ENCODE measurements at regions not wholly inside any gene's neighbourhood (a gene's known extent, or its start where the extent isn't known, plus 50 kb on each side); places are given as distances from the start of the nearest gene placed in this dataset.

GRCh38 chr5:124948754-124949275 lies 202.4 kb upstream of the ZNF608 start (continued):
- TF ChIP-seq ZBTB33 (IDR thresholded peaks at IDR 0.05) = no peak

- H3K27me3 ChIP-seq (ENCODE audit: control insufficient read depth in 4 of 4, insufficient read depth in 4 of 4, low read length in 3 of 4) = no peaks in the 10 kb centered on the region
- no peaks in the 10 kb centered on the region for H3K9me3 ChIP-seq (ENCODE audit: control insufficient read depth in 4 of 4, low read length in 3 of 4)
- no peak overlapping the region for H3K27ac ChIP-seq (ENCODE audit: low read depth in 1 of 2, low read length in 2 of 2)
- no peak overlapping the region for H3K9ac ChIP-seq (ENCODE audit: low read depth in 1 of 2, low read length in 2 of 2)
- DNase-seq (ENCODE audit: low spot score) = no peak
- no peaks in the 10 kb centered on the region for H3K4me1 ChIP-seq (ENCODE audit: control insufficient read depth in 4 of 4, insufficient read depth in 4 of 4, low read length in 3 of 4)
- TF ChIP-seq RAD21 (IDR thresholded peaks at IDR 0.05) (no peak), RXRA (IDR thresholded peaks at IDR 0.05) (no peak), YY1 (IDR thresholded peaks at IDR 0.05) (no peak), ZBTB33 (IDR thresholded peaks at IDR 0.05) (no peak), HNF4G (IDR thresholded peaks at IDR 0.05) (no peak), TAF1 (conservative IDR thresholded peaks at IDR 0.05) (no peak), NR2F2 (IDR thresholded peaks at IDR 0.05) (no peak), HNF4A (conservative IDR thresholded peaks at IDR 0.05) (no peak), JUND (IDR thresholded peaks at IDR 0.05) (no peak), ATF3 (IDR thresholded peaks at IDR 0.05) (no peak), FOXA1 (IDR thresholded peaks at IDR 0.05) (no peak), REST (IDR thresholded peaks at IDR 0.05) (no peak), MAX (IDR thresholded peaks at IDR 0.05) (no peak), GABPA (IDR thresholded peaks at IDR 0.05 in 1 of 2, conservative IDR thresholded peaks at IDR 0.05 in 1 of 2) (no peak), SP1 (IDR thresholded peaks at IDR 0.05) (no peak), EGR1 (IDR thresholded peaks at IDR 0.05; ENCODE audit: low read depth in 2 of 2) (no peak), FOXA2 (IDR thresholded peaks at IDR 0.05) (no peak)
- TF ChIP-seq, protein P1, sequence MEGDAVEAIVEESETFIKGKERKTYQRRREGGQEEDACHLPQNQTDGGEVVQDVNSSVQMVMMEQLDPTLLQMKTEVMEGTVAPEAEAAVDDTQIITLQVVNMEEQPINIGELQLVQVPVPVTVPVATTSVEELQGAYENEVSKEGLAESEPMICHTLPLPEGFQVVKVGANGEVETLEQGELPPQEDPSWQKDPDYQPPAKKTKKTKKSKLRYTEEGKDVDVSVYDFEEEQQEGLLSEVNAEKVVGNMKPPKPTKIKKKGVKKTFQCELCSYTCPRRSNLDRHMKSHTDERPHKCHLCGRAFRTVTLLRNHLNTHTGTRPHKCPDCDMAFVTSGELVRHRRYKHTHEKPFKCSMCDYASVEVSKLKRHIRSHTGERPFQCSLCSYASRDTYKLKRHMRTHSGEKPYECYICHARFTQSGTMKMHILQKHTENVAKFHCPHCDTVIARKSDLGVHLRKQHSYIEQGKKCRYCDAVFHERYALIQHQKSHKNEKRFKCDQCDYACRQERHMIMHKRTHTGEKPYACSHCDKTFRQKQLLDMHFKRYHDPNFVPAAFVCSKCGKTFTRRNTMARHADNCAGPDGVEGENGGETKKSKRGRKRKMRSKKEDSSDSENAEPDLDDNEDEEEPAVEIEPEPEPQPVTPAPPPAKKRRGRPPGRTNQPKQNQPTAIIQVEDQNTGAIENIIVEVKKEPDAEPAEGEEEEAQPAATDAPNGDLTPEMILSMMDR (IDR thresholded peaks at IDR 0.05; ENCODE audit: low read depth, low read length, missing input control) = no peak
- H3K4me3 ChIP-seq (ENCODE audit: low read depth in 1 of 3, low read length in 3 of 3) = no peak overlapping the region
- H3K36me3 ChIP-seq (ENCODE audit: control insufficient read depth in 4 of 4, insufficient read depth in 3 of 4, low read depth in 1 of 4, low read length in 3 of 4) = no peaks in the 10 kb centered on the region
- 94% methylated on average over 4 of the region's 4 CpGs for WGBS
Measured at GRCh38 chr5:124949862-124950261, 203.4 kb upstream of the ZNF608 start.

All from liver (tissue), 8 donors.